Neural cell (in vitro differentiated cells): ENCODE measurements at regions not wholly inside any gene's neighbourhood (a gene's known extent, or its start where the extent isn't known, plus 50 kb on each side); places are given as distances from the start of the nearest gene placed in this dataset.

Source experiments
- H2AFZ ChIP-seq: fragments of 200-600, 300-800 bp; sonication (generic), shearing (Covaris generic); 2 replicates; pipeline ENCODE4 v1.6.0; 2014; ENCODE audit warnings: low read depth, mild to moderate bottlenecking, antibody characterized with exemption, low read length, moderate library complexity
- H3F3A ChIP-seq: fragments of 200-600 bp; shearing (Covaris generic); 2 replicates; pipeline ENCODE4 v1.6.1; 2016; ENCODE audit warnings: mild to moderate bottlenecking, moderate library complexity, mixed read lengths, antibody characterized with exemption, low read length; ENCODE audit not compliant: insufficient read depth, poor library complexity, severe bottlenecking
- H3K27ac ChIP-seq: fragments of 200-600, 300-800 bp; sonication (generic), shearing (Covaris generic); 2 replicates; pipeline ENCODE4 v1.5.1; 2014; ENCODE audit warnings: mild to moderate bottlenecking, low read length, moderate library complexity
- H3K27me3 ChIP-seq: fragments of 300-800, 200-600 bp; sonication (generic), shearing (Covaris generic); 2 replicates; pipeline ENCODE4 v1.6.0; 2014; ENCODE audit warnings: mild to moderate bottlenecking, low read depth, low read length, moderate library complexity; ENCODE audit not compliant: insufficient read depth
- H3K36me3 ChIP-seq: fragments of 300-800, 200-600 bp; sonication (generic), shearing (Covaris generic); 2 replicates; pipeline ENCODE4 v1.5.1; 2014; ENCODE audit warnings: mild to moderate bottlenecking, antibody characterized with exemption, low read length, moderate library complexity; ENCODE audit not compliant: insufficient read depth
- H3K4me2 ChIP-seq: fragments of 300-800, 200-600 bp; sonication (generic), shearing (Covaris generic); 2 replicates; pipeline ENCODE4 v1.6.0; 2014; ENCODE audit warnings: mild to moderate bottlenecking, low read length
- H3K4me3 ChIP-seq: fragments of 300-800, 200-600 bp; sonication (generic), shearing (Covaris generic); 2 replicates; pipeline ENCODE4 v1.5.1; 2014; ENCODE audit warnings: mild to moderate bottlenecking, low read length, moderate library complexity
- H3K79me2 ChIP-seq: fragments of 200-600 bp; shearing (Covaris generic); replicated peaks from 2 replicates; pipeline ENCODE4 v1.6.0; 2014; ENCODE audit warnings: mild to moderate bottlenecking, low read length, moderate library complexity; ENCODE audit not compliant: insufficient read depth
- H3K9ac ChIP-seq: fragments of 300-800, 200-600 bp; sonication (generic), shearing (Covaris generic); 2 replicates; pipeline ENCODE4 v1.6.1; 2016; ENCODE audit warnings: mild to moderate bottlenecking, low read length, mixed read lengths
- H3K9me2 ChIP-seq: fragments of 200-600 bp; shearing (Covaris generic); 2 replicates; pipeline ENCODE4 v1.6.1; 2016; ENCODE audit warnings: mild to moderate bottlenecking, low read length, mixed read lengths; ENCODE audit not compliant: insufficient read depth
- H3K9me3 ChIP-seq: fragments of 200-600, 300-800 bp; sonication (generic), shearing (Covaris generic); 2 replicates; pipeline ENCODE4 v1.6.1; 2016; ENCODE audit warnings: mild to moderate bottlenecking, mixed run types, low read length, moderate library complexity, mixed read lengths
- H4K20me1 ChIP-seq: fragments of 200-600 bp; shearing (Covaris generic); 2 replicates; pipeline ENCODE4 v1.6.1; 2016; ENCODE audit warnings: mild to moderate bottlenecking, mixed run types; ENCODE audit not compliant: insufficient read depth
- EP300 ChIP-seq: fragments of 450-650 bp; conservative IDR thresholded peaks from 2 replicates; pipeline ENCODE4 v1.6.1; 2014; ENCODE audit warnings: antibody characterized with exemption, mild to moderate bottlenecking, moderate library complexity; ENCODE audit not compliant: poor library complexity, severe bottlenecking
- EZH2 ChIP-seq: fragments of 200-600, 300-800 bp; shearing (Covaris generic), sonication (generic); IDR thresholded peaks from 2 replicates; pipeline ENCODE4 v1.6.1; 2014; ENCODE audit warnings: antibody characterized with exemption, low read length, borderline replicate concordance, mild to moderate bottlenecking; ENCODE audit not compliant: insufficient read depth, poor library complexity, severe bottlenecking
- MXI1 ChIP-seq: fragments of 450-650 bp; conservative IDR thresholded peaks from 2 replicates; pipeline ENCODE4 v1.6.1; 2014; ENCODE audit warnings: antibody characterized with exemption, mild to moderate bottlenecking; ENCODE audit not compliant: poor library complexity, severe bottlenecking
- POLR2AphosphoS5 ChIP-seq: IDR thresholded peaks from 2 replicates; pipeline ENCODE4 v1.6.1; 2012
- RAD21 ChIP-seq: fragments of 450-650 bp; conservative IDR thresholded peaks from 2 replicates; pipeline ENCODE4 v1.6.1; 2014; ENCODE audit warnings: antibody characterized with exemption, mild to moderate bottlenecking, moderate library complexity
- SMC3 ChIP-seq: fragments of 450-650 bp; conservative IDR thresholded peaks from 2 replicates; pipeline ENCODE4 v1.6.1; 2014; ENCODE audit warnings: antibody characterized with exemption, mild to moderate bottlenecking, moderate library complexity; ENCODE audit not compliant: poor library complexity
- TAF1 ChIP-seq: IDR thresholded peaks from 2 replicates; pipeline ENCODE4 v1.6.1; 2012; ENCODE audit warnings: low read depth
- TF ChIP-seq, protein P1 (sequence below): IDR thresholded peaks from 2 replicates; pipeline ENCODE4 v1.6.1; 2012; ENCODE audit warnings: borderline replicate concordance
- TF ChIP-seq, protein P2 (sequence below): fragments of 450-650 bp; IDR thresholded peaks from 2 replicates; pipeline ENCODE4 v1.5.1; 2014; ENCODE audit warnings: antibody characterized with exemption, mild to moderate bottlenecking, moderate library complexity; ENCODE audit not compliant: poor library complexity, severe bottlenecking

- H3K79me2 ChIP-seq = no peaks in the 10 kb centered on the region
- H2AFZ ChIP-seq = no peak overlapping the region
- no peak overlapping the region for H3K9ac ChIP-seq
- no peak overlapping the region for H3K4me3 ChIP-seq
- no peaks in the 10 kb centered on the region for H3K9me2 ChIP-seq
- no peaks in the 10 kb centered on the region for H4K20me1 ChIP-seq
- H3K27ac ChIP-seq = no peak overlapping the region
- H3K4me2 ChIP-seq = no peak overlapping the region
- H3K27me3 ChIP-seq = no peaks in the 10 kb centered on the region
- no peaks in the 10 kb centered on the region for H3F3A ChIP-seq
- TF ChIP-seq, protein P1, sequence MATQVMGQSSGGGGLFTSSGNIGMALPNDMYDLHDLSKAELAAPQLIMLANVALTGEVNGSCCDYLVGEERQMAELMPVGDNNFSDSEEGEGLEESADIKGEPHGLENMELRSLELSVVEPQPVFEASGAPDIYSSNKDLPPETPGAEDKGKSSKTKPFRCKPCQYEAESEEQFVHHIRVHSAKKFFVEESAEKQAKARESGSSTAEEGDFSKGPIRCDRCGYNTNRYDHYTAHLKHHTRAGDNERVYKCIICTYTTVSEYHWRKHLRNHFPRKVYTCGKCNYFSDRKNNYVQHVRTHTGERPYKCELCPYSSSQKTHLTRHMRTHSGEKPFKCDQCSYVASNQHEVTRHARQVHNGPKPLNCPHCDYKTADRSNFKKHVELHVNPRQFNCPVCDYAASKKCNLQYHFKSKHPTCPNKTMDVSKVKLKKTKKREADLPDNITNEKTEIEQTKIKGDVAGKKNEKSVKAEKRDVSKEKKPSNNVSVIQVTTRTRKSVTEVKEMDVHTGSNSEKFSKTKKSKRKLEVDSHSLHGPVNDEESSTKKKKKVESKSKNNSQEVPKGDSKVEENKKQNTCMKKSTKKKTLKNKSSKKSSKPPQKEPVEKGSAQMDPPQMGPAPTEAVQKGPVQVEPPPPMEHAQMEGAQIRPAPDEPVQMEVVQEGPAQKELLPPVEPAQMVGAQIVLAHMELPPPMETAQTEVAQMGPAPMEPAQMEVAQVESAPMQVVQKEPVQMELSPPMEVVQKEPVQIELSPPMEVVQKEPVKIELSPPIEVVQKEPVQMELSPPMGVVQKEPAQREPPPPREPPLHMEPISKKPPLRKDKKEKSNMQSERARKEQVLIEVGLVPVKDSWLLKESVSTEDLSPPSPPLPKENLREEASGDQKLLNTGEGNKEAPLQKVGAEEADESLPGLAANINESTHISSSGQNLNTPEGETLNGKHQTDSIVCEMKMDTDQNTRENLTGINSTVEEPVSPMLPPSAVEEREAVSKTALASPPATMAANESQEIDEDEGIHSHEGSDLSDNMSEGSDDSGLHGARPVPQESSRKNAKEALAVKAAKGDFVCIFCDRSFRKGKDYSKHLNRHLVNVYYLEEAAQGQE = no peak
- no peak for TF ChIP-seq EZH2
- no peak for TF ChIP-seq TAF1
- TF ChIP-seq, protein P2, sequence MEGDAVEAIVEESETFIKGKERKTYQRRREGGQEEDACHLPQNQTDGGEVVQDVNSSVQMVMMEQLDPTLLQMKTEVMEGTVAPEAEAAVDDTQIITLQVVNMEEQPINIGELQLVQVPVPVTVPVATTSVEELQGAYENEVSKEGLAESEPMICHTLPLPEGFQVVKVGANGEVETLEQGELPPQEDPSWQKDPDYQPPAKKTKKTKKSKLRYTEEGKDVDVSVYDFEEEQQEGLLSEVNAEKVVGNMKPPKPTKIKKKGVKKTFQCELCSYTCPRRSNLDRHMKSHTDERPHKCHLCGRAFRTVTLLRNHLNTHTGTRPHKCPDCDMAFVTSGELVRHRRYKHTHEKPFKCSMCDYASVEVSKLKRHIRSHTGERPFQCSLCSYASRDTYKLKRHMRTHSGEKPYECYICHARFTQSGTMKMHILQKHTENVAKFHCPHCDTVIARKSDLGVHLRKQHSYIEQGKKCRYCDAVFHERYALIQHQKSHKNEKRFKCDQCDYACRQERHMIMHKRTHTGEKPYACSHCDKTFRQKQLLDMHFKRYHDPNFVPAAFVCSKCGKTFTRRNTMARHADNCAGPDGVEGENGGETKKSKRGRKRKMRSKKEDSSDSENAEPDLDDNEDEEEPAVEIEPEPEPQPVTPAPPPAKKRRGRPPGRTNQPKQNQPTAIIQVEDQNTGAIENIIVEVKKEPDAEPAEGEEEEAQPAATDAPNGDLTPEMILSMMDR = no peak
- TF ChIP-seq SMC3 = no peak
- TF ChIP-seq POLR2AphosphoS5 = no peak
- no peak for TF ChIP-seq EP300
- TF ChIP-seq RAD21 = no peak
- no peaks in the 10 kb centered on the region for H3K36me3 ChIP-seq
- H3K9me3 ChIP-seq = peaks cover 11% of the 10 kb centered on the region
Measured at GRCh38 chr10:43728425-43728824, 79.7 kb upstream of the ZNF32 start.

GRCh38 chr10:43727935-43728334, 79.3 kb upstream of the ZNF32 start:
- H2AFZ ChIP-seq = no peak overlapping the region
- no peak overlapping the region for H3K4me2 ChIP-seq
- H3F3A ChIP-seq = no peaks in the 10 kb centered on the region
- no peaks in the 10 kb centered on the region for H4K20me1 ChIP-seq
- no peaks in the 10 kb centered on the region for H3K79me2 ChIP-seq
- H3K9me2 ChIP-seq = no peaks in the 10 kb centered on the region
- H3K9me3 ChIP-seq = peaks cover 11% of the 10 kb centered on the region
- TF ChIP-seq, protein P2 = no peak
- TF ChIP-seq SMC3 = no peak
- TF ChIP-seq EZH2 = no peak
- no peak for TF ChIP-seq RAD21
- no peak for TF ChIP-seq EP300
- TF ChIP-seq POLR2AphosphoS5 = no peak
- TF ChIP-seq, protein P1 = no peak
- TF ChIP-seq TAF1 = no peak
- TF ChIP-seq MXI1 = no peak
- H3K27me3 ChIP-seq = no peaks in the 10 kb centered on the region
- no peak overlapping the region for H3K4me3 ChIP-seq
- H3K9ac ChIP-seq = no peak overlapping the region
- H3K27ac ChIP-seq = no peak overlapping the region
- H3K36me3 ChIP-seq = no peaks in the 10 kb centered on the region
